ENCODE measurements at regions not wholly inside any gene's neighbourhood (a gene's known extent, or its start where the extent isn't known, plus 50 kb on each side); places are given as distances from the start of the nearest gene placed in this dataset.

- POLR2A ChIA-PET: no interaction called here
Observed at GRCh38 chr5:92566113-92566786, 1014.8 kb downstream of the NR2F1-AS1 start.

GRCh38 chr5:92565673-92566072, 1015.3 kb downstream of the NR2F1-AS1 start:
- ChIA-PET POLR2A (no interaction called here), CTCF (no interaction called here)
- DNase-seq (ENCODE audit: extremely low spot score): no peak
- TF ChIP-seq CTCF (IDR thresholded peaks at IDR 0.05; ENCODE audit: control extremely low read depth, extremely low read depth, low read depth, missing control alignments): no peak

More at GRCh38 chr5:92566113-92566786, 1014.8 kb downstream of the NR2F1-AS1 start:
- no peak for TF ChIP-seq CTCF (IDR thresholded peaks at IDR 0.05; ENCODE audit: control extremely low read depth, extremely low read depth, low read depth, missing control alignments)
- no peak for DNase-seq (ENCODE audit: extremely low spot score)
- CTCF ChIA-PET: interaction anchor here (1.2 kb wide), 1 partner anchor 48 kb away, joined by 3 read pairs; no protein-coding TSS in a partner anchor

- CTCF ChIA-PET: interaction anchor here (1.1 kb wide), 1 partner anchor 11 kb away, joined by 3 read pairs; no protein-coding TSS in a partner anchor
- no peak for DNase-seq (ENCODE audit: extremely low spot score)
- TF ChIP-seq CTCF (IDR thresholded peaks at IDR 0.05; ENCODE audit: control extremely low read depth, extremely low read depth, low read depth, missing control alignments): no peak
- POLR2A ChIA-PET: no interaction called here
Observed at GRCh38 chr5:92562065-92562464, 1019.0 kb downstream of the NR2F1-AS1 start.

GRCh38 chr5:92561411-92561959, 1019.5 kb downstream of the NR2F1-AS1 start:
- CTCF ChIA-PET: interaction anchor here (1.1 kb wide), 1 partner anchor 11 kb away, joined by 3 read pairs; no protein-coding TSS in a partner anchor
- POLR2A ChIA-PET: no interaction called here
- DNase-seq (ENCODE audit: extremely low spot score): no peak
- TF ChIP-seq CTCF (IDR thresholded peaks at IDR 0.05; ENCODE audit: control extremely low read depth, extremely low read depth, low read depth, missing control alignments): no peak

- ChIA-PET CTCF (interaction anchor here (1.1 kb wide), 1 partner anchor 12 kb away, joined by 3 read pairs; no protein-coding TSS in a partner anchor), POLR2A (no interaction called here)
- no peak for DNase-seq (ENCODE audit: extremely low spot score)
- no peak for TF ChIP-seq CTCF (IDR thresholded peaks at IDR 0.05; ENCODE audit: control extremely low read depth, extremely low read depth, low read depth, missing control alignments)
Observed at GRCh38 chr5:92560698-92561401, 1020.2 kb downstream of the NR2F1-AS1 start.

GRCh38 chr5:92559781-92560180, 1021.2 kb downstream of the NR2F1-AS1 start:
- POLR2A ChIA-PET: no interaction called here
- TF ChIP-seq CTCF (IDR thresholded peaks at IDR 0.05; ENCODE audit: control extremely low read depth, extremely low read depth, low read depth, missing control alignments): no peak
- DNase-seq (ENCODE audit: extremely low spot score): no peak
- CTCF ChIA-PET: no interaction called here

All from GM10248 (cell line).